SK-N-SH (cell line): ENCODE measurements at regions not wholly inside any gene's neighbourhood (a gene's known extent, or its start where the extent isn't known, plus 50 kb on each side); places are given as distances from the start of the nearest gene placed in this dataset.

Source experiments
- CTCF ChIA-PET: fragments of 300-600, 350-600 bp; formaldehyde crosslinking; extraction: SDS; loops from one replicate; lab custom pipeline; 2021; lab: Yijun Ruan, JAX
- POLR2A ChIA-PET: fragments of 350-600 bp; sonication (Branson Sonifier 250); formaldehyde crosslinking; extraction: SDS; loops from one replicate; lab custom pipeline; 2020; ENCODE audit warnings: antibody characterized with exemption, inconsistent platforms; lab: Yijun Ruan, JAX
- DNase-seq: peaks from one replicate; pipeline ENCODE4 v3.0.0; 2012
- H2AFZ ChIP-seq: fragments of 200-600 bp; sonication (generic); 2 replicates; pipeline ENCODE4 v1.8.1; 2016; ENCODE audit warnings: antibody characterized with exemption, mild to moderate bottlenecking, low read depth
- H3F3A ChIP-seq: fragments of 200-600 bp; sonication (generic); replicated peaks from 2 replicates; pipeline ENCODE3; 2016; ENCODE audit warnings: antibody characterized with exemption, mild to moderate bottlenecking; ENCODE audit not compliant: insufficient read depth
- H3K27ac ChIP-seq, 2 experiments: fragments of 200-500 bp in 1 of 2; fragments of 200-600 bp in 1 of 2; sonication (Bioruptor generic) in 1 of 2; sonication (generic), shearing (Covaris generic) in 1 of 2; 2 replicates each; pipeline versions ENCODE4 v1.5.1 to v1.6.1; 2014 to 2016; ENCODE audit warnings: low read depth in 2 of 2, inconsistent platforms in 1 of 2, low read length in 1 of 2, mild to moderate bottlenecking in 1 of 2, mixed read lengths in 1 of 2
- H3K27me3 ChIP-seq: fragments of 200-600 bp; sonication (generic), shearing (Covaris generic); 2 replicates; pipeline ENCODE4 v1.6.1; 2016; ENCODE audit warnings: mixed run types; ENCODE audit not compliant: insufficient read depth
- H3K36me3 ChIP-seq, 2 experiments: fragments of 200-500 bp in 1 of 2; fragments of 200-600 bp in 1 of 2; sonication (Bioruptor generic) in 1 of 2; sonication (generic) in 1 of 2; replicated peaks in 1 of 2; 2 replicates each; pipeline versions ENCODE3 to v1.5.1; 2014 to 2016; ENCODE audit warnings: low read length in 1 of 2, mild to moderate bottlenecking in 1 of 2; ENCODE audit not compliant: insufficient read depth in 2 of 2, control insufficient read depth in 1 of 2
- H3K4me1 ChIP-seq, 2 experiments: fragments of 200-500 bp in 1 of 2; fragments of 200-600 bp in 1 of 2; sonication (Bioruptor generic) in 1 of 2; sonication (generic), shearing (Covaris generic) in 1 of 2; 2 replicates each; pipeline versions ENCODE4 v1.5.1 to v1.6.1; 2014 to 2016; ENCODE audit warnings: low read depth in 1 of 2, low read length in 1 of 2, mixed run types in 1 of 2; ENCODE audit not compliant: insufficient read depth in 2 of 2, control insufficient read depth in 1 of 2
- H3K4me2 ChIP-seq: fragments of 200-600 bp; sonication (generic), shearing (Covaris generic); 2 replicates; pipeline ENCODE4 v1.6.1; 2017; ENCODE audit warnings: mixed run types
- H3K4me3 ChIP-seq, 2 experiments: fragments of 200-500 bp in 1 of 2; fragments of 200-600 bp in 1 of 2; sonication (Bioruptor generic) in 1 of 2; sonication (generic), shearing (Covaris generic) in 1 of 2; 2 replicates each; pipeline versions ENCODE4 v1.5.1 to v1.8.1; 2014 to 2016; ENCODE audit warnings: low read depth in 2 of 2, inconsistent platforms in 1 of 2, low read length in 1 of 2, mild to moderate bottlenecking in 1 of 2, mixed read lengths in 1 of 2, moderate library complexity in 1 of 2
- H3K79me2 ChIP-seq: fragments of 200-600 bp; sonication (generic); 2 replicates; pipeline ENCODE4 v1.8.1; 2017; ENCODE audit warnings: mild to moderate bottlenecking; ENCODE audit not compliant: insufficient read depth
- H3K9ac ChIP-seq: fragments of 200-600 bp; sonication (generic); 2 replicates; pipeline ENCODE4 v1.6.1; 2017; ENCODE audit warnings: mixed run types
- H3K9me2 ChIP-seq: fragments of 200-600 bp; sonication (generic); 2 replicates; pipeline ENCODE4 v1.6.1; 2017; ENCODE audit warnings: mixed run types
- H3K9me3 ChIP-seq: fragments of 200-600 bp; sonication (generic); 2 replicates; pipeline ENCODE4 v1.6.1; 2017; ENCODE audit warnings: mixed run types, mild to moderate bottlenecking, moderate library complexity
- H4K20me1 ChIP-seq: fragments of 200-600 bp; sonication (generic); 2 replicates; pipeline ENCODE4 v1.6.1; 2017; ENCODE audit warnings: mild to moderate bottlenecking, mixed run types; ENCODE audit not compliant: insufficient read depth
- FOSL2 ChIP-seq: IDR thresholded peaks from 2 replicates; pipeline ENCODE4 v1.4.0; 2012; ENCODE audit warnings: low read depth, mild to moderate bottlenecking, moderate library complexity, borderline replicate concordance
- GABPA ChIP-seq: IDR thresholded peaks from 2 replicates; pipeline ENCODE4 v1.4.0; 2012; ENCODE audit warnings: low read depth, mild to moderate bottlenecking
- IRF3 ChIP-seq: fragments of 150-350 bp; IDR thresholded peaks from 2 replicates; pipeline ENCODE4 v1.6.1; 2016; ENCODE audit warnings: mild to moderate bottlenecking, low read depth, low read length
- NFIC ChIP-seq: IDR thresholded peaks from 2 replicates; pipeline ENCODE4 v1.4.0; 2012; ENCODE audit warnings: borderline replicate concordance
- RCOR1 ChIP-seq: fragments of 150-350 bp; IDR thresholded peaks from 2 replicates; pipeline ENCODE4 v1.6.1; 2017; ENCODE audit warnings: antibody characterized with exemption, low read length
- RXRA ChIP-seq: IDR thresholded peaks from 2 replicates; pipeline ENCODE4 v1.4.0; 2012; ENCODE audit warnings: low read depth, mild to moderate bottlenecking, borderline replicate concordance
- SIN3A ChIP-seq: IDR thresholded peaks from 2 replicates; pipeline ENCODE4 v1.6.1; 2012; ENCODE audit warnings: low read depth, mild to moderate bottlenecking, low read length, moderate library complexity, borderline replicate concordance
- SMC3 ChIP-seq: IDR thresholded peaks from 2 replicates; pipeline ENCODE4 v1.6.1; 2012; ENCODE audit warnings: low read depth, low read length, improper control_type of control experiment
- TAF1 ChIP-seq: IDR thresholded peaks from 2 replicates; pipeline ENCODE4 v1.6.1; 2012; ENCODE audit warnings: low read depth, mild to moderate bottlenecking, low read length, moderate library complexity, borderline replicate concordance
- TEAD4 ChIP-seq: IDR thresholded peaks from 2 replicates; pipeline ENCODE4 v1.4.0; 2012; ENCODE audit warnings: mild to moderate bottlenecking, borderline replicate concordance; ENCODE audit not compliant: insufficient read depth
- WGBS: methylation state at CpG from one replicate; pipeline ENCODE4 v1.1.6; 2017; ENCODE audit warnings: low lambda C conversion rate; 5-methylcytosine and 5-hydroxymethylcytosine counted together
- TF ChIP-seq, protein P1 (sequence below): IDR thresholded peaks from 2 replicates; pipeline ENCODE4 v1.4.0; 2012; ENCODE audit warnings: low read depth, borderline replicate concordance
- TF ChIP-seq, protein P2 (sequence below): IDR thresholded peaks from 2 replicates; pipeline ENCODE4 v1.6.1; 2012; ENCODE audit warnings: mild to moderate bottlenecking, low read depth, low read length, moderate library complexity
- TF ChIP-seq, protein P3 (sequence below): IDR thresholded peaks from 2 replicates; pipeline ENCODE4; 2012

- CTCF ChIA-PET: no interaction called here
- Histone ChIP-seq H3K27me3 (no peaks in the 10 kb centered on the region), H3K79me2 (no peaks in the 10 kb centered on the region)
Observed at GRCh38 chr6:66814156-66814555, 1107.1 kb upstream of the EYS start.

More at GRCh38 chr6:66814156-66814555, 1107.1 kb upstream of the EYS start:
- 17% methylated on average over 3 of the region's 3 CpGs for WGBS
- POLR2A ChIA-PET: no interaction called here
- Histone ChIP-seq H2AFZ (no peak overlapping the region), H3F3A (no peaks in the 10 kb centered on the region), H3K36me3 (no peaks in the 10 kb centered on the region), H4K20me1 (no peaks in the 10 kb centered on the region), H3K9me2 (no peaks in the 10 kb centered on the region), H3K4me2 (no peak overlapping the region), H3K4me1 (no peaks in the 10 kb centered on the region; a peak in 1 of 4 replicates), H3K27ac (no peak overlapping the region), H3K4me3 (no peak overlapping the region)
- TF ChIP-seq GABPA (no peak), IRF3 (no peak), SIN3A (no peak), NFIC (no peak), TEAD4 (no peak), SMC3 (no peak), FOSL2 (no peak), RCOR1 (no peak), TAF1 (no peak), RXRA (no peak)
- TF ChIP-seq, protein P1, sequence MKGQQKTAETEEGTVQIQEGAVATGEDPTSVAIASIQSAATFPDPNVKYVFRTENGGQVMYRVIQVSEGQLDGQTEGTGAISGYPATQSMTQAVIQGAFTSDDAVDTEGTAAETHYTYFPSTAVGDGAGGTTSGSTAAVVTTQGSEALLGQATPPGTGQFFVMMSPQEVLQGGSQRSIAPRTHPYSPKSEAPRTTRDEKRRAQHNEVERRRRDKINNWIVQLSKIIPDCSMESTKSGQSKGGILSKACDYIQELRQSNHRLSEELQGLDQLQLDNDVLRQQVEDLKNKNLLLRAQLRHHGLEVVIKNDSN: no peak
- TF ChIP-seq, protein P2, sequence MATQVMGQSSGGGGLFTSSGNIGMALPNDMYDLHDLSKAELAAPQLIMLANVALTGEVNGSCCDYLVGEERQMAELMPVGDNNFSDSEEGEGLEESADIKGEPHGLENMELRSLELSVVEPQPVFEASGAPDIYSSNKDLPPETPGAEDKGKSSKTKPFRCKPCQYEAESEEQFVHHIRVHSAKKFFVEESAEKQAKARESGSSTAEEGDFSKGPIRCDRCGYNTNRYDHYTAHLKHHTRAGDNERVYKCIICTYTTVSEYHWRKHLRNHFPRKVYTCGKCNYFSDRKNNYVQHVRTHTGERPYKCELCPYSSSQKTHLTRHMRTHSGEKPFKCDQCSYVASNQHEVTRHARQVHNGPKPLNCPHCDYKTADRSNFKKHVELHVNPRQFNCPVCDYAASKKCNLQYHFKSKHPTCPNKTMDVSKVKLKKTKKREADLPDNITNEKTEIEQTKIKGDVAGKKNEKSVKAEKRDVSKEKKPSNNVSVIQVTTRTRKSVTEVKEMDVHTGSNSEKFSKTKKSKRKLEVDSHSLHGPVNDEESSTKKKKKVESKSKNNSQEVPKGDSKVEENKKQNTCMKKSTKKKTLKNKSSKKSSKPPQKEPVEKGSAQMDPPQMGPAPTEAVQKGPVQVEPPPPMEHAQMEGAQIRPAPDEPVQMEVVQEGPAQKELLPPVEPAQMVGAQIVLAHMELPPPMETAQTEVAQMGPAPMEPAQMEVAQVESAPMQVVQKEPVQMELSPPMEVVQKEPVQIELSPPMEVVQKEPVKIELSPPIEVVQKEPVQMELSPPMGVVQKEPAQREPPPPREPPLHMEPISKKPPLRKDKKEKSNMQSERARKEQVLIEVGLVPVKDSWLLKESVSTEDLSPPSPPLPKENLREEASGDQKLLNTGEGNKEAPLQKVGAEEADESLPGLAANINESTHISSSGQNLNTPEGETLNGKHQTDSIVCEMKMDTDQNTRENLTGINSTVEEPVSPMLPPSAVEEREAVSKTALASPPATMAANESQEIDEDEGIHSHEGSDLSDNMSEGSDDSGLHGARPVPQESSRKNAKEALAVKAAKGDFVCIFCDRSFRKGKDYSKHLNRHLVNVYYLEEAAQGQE: no peak
- TF ChIP-seq, protein P3, sequence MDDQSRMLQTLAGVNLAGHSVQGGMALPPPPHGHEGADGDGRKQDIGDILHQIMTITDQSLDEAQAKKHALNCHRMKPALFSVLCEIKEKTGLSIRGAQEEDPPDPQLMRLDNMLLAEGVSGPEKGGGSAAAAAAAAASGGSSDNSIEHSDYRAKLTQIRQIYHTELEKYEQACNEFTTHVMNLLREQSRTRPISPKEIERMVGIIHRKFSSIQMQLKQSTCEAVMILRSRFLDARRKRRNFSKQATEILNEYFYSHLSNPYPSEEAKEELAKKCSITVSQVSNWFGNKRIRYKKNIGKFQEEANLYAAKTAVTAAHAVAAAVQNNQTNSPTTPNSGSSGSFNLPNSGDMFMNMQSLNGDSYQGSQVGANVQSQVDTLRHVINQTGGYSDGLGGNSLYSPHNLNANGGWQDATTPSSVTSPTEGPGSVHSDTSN: no peak
- TF ChIP-seq, all 33 proteins: peak for 0
- no peak for DNase-seq
- no peaks in the 10 kb centered on the region for H3K9me3 ChIP-seq
- no peak overlapping the region for H3K9ac ChIP-seq
